CD14-positive monocyte (primary cell): ENCODE measurements at regions not wholly inside any gene's neighbourhood (a gene's known extent, or its start where the extent isn't known, plus 50 kb on each side); places are given as distances from the start of the nearest gene placed in this dataset.

ENCODE experiments used
- DNase-seq, 3 donors: peaks; one replicate each; pipeline ENCODE4 v3.0.0-alpha.2; 2011 to 2022
- H2AFZ ChIP-seq: 2 replicates; pipeline ENCODE4 v1.6.0; 2012; ENCODE audit warnings: mild to moderate bottlenecking, low read depth, low read length, inconsistent platforms; ENCODE audit not compliant: insufficient read depth, poor library complexity, severe bottlenecking
- H3K27ac ChIP-seq, 2 donors: 1 replicate in 1 of 2; 2 replicates in 1 of 2; pipeline ENCODE4 v1.5.1; 2012 to 2013; ENCODE audit warnings: low read length in 2 of 2, control low read depth in 1 of 2, inconsistent platforms in 1 of 2, low read depth in 1 of 2, mild to moderate bottlenecking in 1 of 2
- H3K27me3 ChIP-seq, 2 donors: one replicate each; pipeline versions ENCODE4 v1.6.0 to v1.6.1; 2011 to 2013; ENCODE audit warnings: low read length in 2 of 2; ENCODE audit not compliant: control insufficient read depth in 2 of 2, insufficient read depth in 2 of 2
- H3K36me3 ChIP-seq, 2 donors: replicated peaks in 1 of 2; 1 replicate in 1 of 2; 2 replicates in 1 of 2; pipeline versions ENCODE4 v1.5.1 to v1.6.1; 2012 to 2013; ENCODE audit warnings: low read length in 2 of 2, control low read depth in 1 of 2, inconsistent platforms in 1 of 2, mild to moderate bottlenecking in 1 of 2; ENCODE audit not compliant: insufficient read depth in 2 of 2, control insufficient read depth in 1 of 2
- H3K4me1 ChIP-seq, 2 donors: 1 replicate in 1 of 2; 2 replicates in 1 of 2; pipeline versions ENCODE4 v1.5.1 to v1.6.1; 2012 to 2013; ENCODE audit warnings: low read length in 2 of 2, control low read depth in 1 of 2, inconsistent platforms in 1 of 2, mild to moderate bottlenecking in 1 of 2, moderate library complexity in 1 of 2; ENCODE audit not compliant: insufficient read depth in 2 of 2, control insufficient read depth in 1 of 2
- H3K4me2 ChIP-seq: replicated peaks from 2 replicates; pipeline ENCODE3; 2012; ENCODE audit warnings: low read length, moderate library complexity, mild to moderate bottlenecking; ENCODE audit not compliant: poor library complexity, severe bottlenecking; ENCODE audit errors: extremely low read depth
- H3K4me3 ChIP-seq, 3 experiments: fragments of 200-600 bp in 1 of 3; sonication (generic) in 1 of 3; replicated peaks in 1 of 3; 1 replicate in 2 of 3; 2 replicates in 1 of 3; pipeline ENCODE4 v1.5.1; 2011 to 2013; ENCODE audit warnings: low read length in 3 of 3, mild to moderate bottlenecking in 3 of 3, control low read depth in 2 of 3, low read depth in 2 of 3, inconsistent platforms in 1 of 3, moderate library complexity in 1 of 3
- H3K79me2 ChIP-seq: 2 replicates; pipeline ENCODE4 v1.6.0; 2012; ENCODE audit warnings: mild to moderate bottlenecking, control low read depth, inconsistent platforms, low read length, moderate library complexity; ENCODE audit not compliant: insufficient read depth
- H3K9ac ChIP-seq: 2 replicates; pipeline ENCODE4 v1.6.0; 2017; ENCODE audit warnings: low read length, mild to moderate bottlenecking; ENCODE audit not compliant: insufficient read depth, poor library complexity, severe bottlenecking
- H3K9me3 ChIP-seq, 2 donors: replicated peaks in 1 of 2; 1 replicate in 1 of 2; 2 replicates in 1 of 2; pipeline versions ENCODE4 v1.5.1 to v1.6.1; 2012 to 2013; ENCODE audit warnings: low read length in 2 of 2, control low read depth in 1 of 2; ENCODE audit not compliant: control insufficient read depth in 1 of 2, insufficient read depth in 1 of 2
- H4K20me1 ChIP-seq: 2 replicates; pipeline ENCODE4 v1.6.0; 2012; ENCODE audit warnings: mild to moderate bottlenecking, low read length, control low read depth, moderate library complexity; ENCODE audit not compliant: insufficient read depth
- H3K27ac Mint-ChIP-seq, 7 donors: one replicate each; pipeline ENCODE4 v1.8.0; 2020; ENCODE audit warnings: mild to moderate bottlenecking in 7 of 7, mixed read lengths in 7 of 7, moderate library complexity in 6 of 7, inconsistent platforms in 2 of 7
- H3K27me3 Mint-ChIP-seq, 3 donors: one replicate each; pipeline ENCODE4 v1.8.0; 2021 to 2022; ENCODE audit warnings: low read depth in 3 of 3, mild to moderate bottlenecking in 3 of 3, mixed read lengths in 3 of 3, moderate library complexity in 3 of 3, inconsistent platforms in 1 of 3
- H3K36me3 Mint-ChIP-seq, 2 donors: one replicate each; pipeline ENCODE4 v1.8.0; 2020; ENCODE audit warnings: mixed read lengths in 2 of 2, inconsistent platforms in 1 of 2, mild to moderate bottlenecking in 1 of 2
- H3K4me1 Mint-ChIP-seq: one replicate; pipeline ENCODE4 v1.8.0; 2020; ENCODE audit warnings: mild to moderate bottlenecking, mixed read lengths
- H3K4me3 Mint-ChIP-seq, 2 donors: one replicate each; pipeline ENCODE4 v1.8.0; 2020; ENCODE audit warnings: mild to moderate bottlenecking in 2 of 2, mixed read lengths in 2 of 2, moderate library complexity in 1 of 2
- H3K9me3 Mint-ChIP-seq, 7 donors: one replicate each; pipeline ENCODE4 v1.8.0; 2020 to 2022; ENCODE audit warnings: mixed read lengths in 7 of 7, mild to moderate bottlenecking in 6 of 7, moderate library complexity in 6 of 7, inconsistent platforms in 2 of 7
- CTCF ChIP-seq: fragments of 200-600 bp; IDR thresholded peaks from one replicate; pipeline ENCODE4 v1.8.0; 2022; ENCODE audit warnings: antibody characterized with exemption, mild to moderate bottlenecking
- WGBS: methylation state at CpG from one replicate; pipeline ENCODE4 v1.1.5; 2013; ENCODE audit warnings: missing lambda C conversion rate; ENCODE audit not compliant: insufficient coverage; 5-methylcytosine and 5-hydroxymethylcytosine counted together
- intact Hi-C, 2 donors: fragments of 100-400 bp; cut with micrococcal nuclease; formaldehyde crosslinking; loops; one replicate each; pipeline versions ENCODE4 v1.15.0 to v1.15.1; 2023

- Histone ChIP-seq H3K9me3 (peaks cover 0 to 6% of the 10 kb centered on the region in 2 donors), H3K79me2 (no peaks in the 10 kb centered on the region), H3K9ac (no peak overlapping the region), H3K4me3 (no peak overlapping the region), H3K27me3 (no peaks in the 10 kb centered on the region), H3K4me1 (no peaks in the 10 kb centered on the region), H3K4me2 (no peak overlapping the region), H4K20me1 (no peaks in the 10 kb centered on the region), H3K36me3 (no peaks in the 10 kb centered on the region), H2AFZ (no peak overlapping the region), H3K27ac (no peak overlapping the region)
- Mint-ChIP-seq H3K9me3 (peaks cover 0 to 11% (median 0%) of the 10 kb centered on the region in 7 donors), H3K27ac (no peak overlapping the region), H3K4me1 (no peaks in the 10 kb centered on the region), H3K27me3 (peaks cover 0 to 1% (median 0%) of the 10 kb centered on the region in 3 donors), H3K36me3 (no peaks in the 10 kb centered on the region), H3K4me3 (no peak overlapping the region)
- DNase-seq, result no peak
- intact Hi-C loops, result no loop called here
- WGBS, result no CpG with 5 or more reads among the region's 4 CpGs
- no peak for TF ChIP-seq CTCF
These were observed 659.1 kb downstream of the MRPL39 start for GRCh38 chr21:24948186-24948585.

- Histone ChIP-seq H3K27me3 (no peaks in the 10 kb centered on the region), H3K4me2 (no peak overlapping the region), H3K4me3 (no peak overlapping the region), H3K4me1 (no peaks in the 10 kb centered on the region), H2AFZ (no peak overlapping the region), H3K79me2 (no peaks in the 10 kb centered on the region), H3K9me3 (peaks cover 0 to 5% of the 10 kb centered on the region in 2 donors), H3K9ac (no peak overlapping the region), H3K27ac (no peak overlapping the region), H4K20me1 (no peaks in the 10 kb centered on the region), H3K36me3 (no peaks in the 10 kb centered on the region)
- intact Hi-C loops, result no loop called here
- DNase-seq, result no peak
- TF ChIP-seq CTCF, result no peak
- peaks cover 0 to 1% (median 0%) of the 10 kb centered on the region in 3 donors for H3K27me3 Mint-ChIP-seq
- H3K4me3 Mint-ChIP-seq, result no peak overlapping the region
- H3K27ac Mint-ChIP-seq, result no peak overlapping the region
- peaks cover 0 to 11% (median 0%) of the 10 kb centered on the region in 7 donors for H3K9me3 Mint-ChIP-seq
- H3K36me3 Mint-ChIP-seq, result no peaks in the 10 kb centered on the region
- H3K4me1 Mint-ChIP-seq, result no peaks in the 10 kb centered on the region
These were observed 661.4 kb downstream of the MRPL39 start for GRCh38 chr21:24945910-24946309.
